Epidermal melanocyte (primary cell): ENCODE measurements at regions not wholly inside any gene's neighbourhood (a gene's known extent, or its start where the extent isn't known, plus 50 kb on each side); places are given as distances from the start of the nearest gene placed in this dataset.
"Not testable (repeated sequence)": the region's sequence is repeated elsewhere in the genome, so short reads cannot be mapped to it uniquely, and the experiment has no call there.

Experiments used
- DNase-seq: peaks from one replicate; pipeline ENCODE4 v3.0.0; 2011; ENCODE audit warnings: low spot score; ENCODE audit not compliant: insufficient read length

DNA sequence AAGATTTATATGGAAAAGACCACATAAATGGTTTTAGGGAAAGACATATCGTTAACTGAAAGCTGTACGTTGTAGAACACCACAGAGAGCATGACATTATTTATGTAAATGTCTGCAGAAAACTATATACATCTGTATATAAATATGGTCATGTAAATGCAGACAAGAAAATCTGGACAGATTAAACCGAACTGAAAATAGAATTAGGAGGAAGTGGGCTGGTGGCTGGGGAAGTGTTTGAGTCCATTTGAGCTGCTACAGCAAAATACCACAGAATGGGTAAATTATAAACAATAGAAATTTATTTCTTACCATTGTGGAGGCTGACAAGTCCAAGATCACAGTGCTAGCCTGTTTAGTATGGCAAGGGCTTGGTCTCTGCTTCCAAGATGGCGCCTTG, 56.3 kb upstream of the USP6NL start:
- no peak for DNase-seq

DNA sequence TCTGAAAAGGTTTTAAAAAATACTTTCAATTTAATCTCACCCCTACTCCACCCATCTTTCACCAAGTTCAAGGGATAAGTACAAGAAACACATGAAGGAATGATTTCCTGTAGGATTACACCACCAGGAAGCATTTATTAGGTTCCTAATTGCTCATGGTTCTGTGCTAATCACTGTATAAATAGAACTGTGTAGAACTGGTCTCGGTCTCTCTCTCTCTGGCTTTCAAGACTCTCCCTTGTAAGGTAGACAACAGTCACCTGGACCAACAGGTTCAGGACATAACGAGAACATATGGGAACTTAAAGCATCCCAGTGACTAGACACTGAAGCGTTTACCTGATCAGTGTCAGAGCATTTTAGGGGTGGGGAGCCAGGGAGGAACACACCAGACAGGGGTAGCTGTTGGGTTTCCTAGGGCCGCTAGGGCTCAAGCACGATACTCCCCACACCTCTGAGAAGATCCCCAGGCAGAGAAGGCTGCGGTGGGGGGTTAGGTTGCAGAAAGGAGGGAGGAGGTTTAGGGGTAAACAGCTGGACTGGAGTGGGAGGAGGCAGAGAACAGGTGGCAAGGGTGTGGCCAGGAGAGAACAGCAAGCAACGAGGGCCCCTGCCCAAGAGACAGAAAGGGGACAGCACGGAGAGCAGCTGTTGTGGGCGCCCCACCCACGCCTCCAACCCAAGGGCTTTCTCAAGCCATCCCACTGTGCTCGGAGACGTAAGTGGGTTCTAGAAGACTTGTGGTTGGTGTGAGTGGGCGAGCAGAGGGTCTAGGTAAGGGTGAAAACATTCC, 52.5 kb upstream of the USP6NL start:
- DNase-seq: no peak

DNA sequence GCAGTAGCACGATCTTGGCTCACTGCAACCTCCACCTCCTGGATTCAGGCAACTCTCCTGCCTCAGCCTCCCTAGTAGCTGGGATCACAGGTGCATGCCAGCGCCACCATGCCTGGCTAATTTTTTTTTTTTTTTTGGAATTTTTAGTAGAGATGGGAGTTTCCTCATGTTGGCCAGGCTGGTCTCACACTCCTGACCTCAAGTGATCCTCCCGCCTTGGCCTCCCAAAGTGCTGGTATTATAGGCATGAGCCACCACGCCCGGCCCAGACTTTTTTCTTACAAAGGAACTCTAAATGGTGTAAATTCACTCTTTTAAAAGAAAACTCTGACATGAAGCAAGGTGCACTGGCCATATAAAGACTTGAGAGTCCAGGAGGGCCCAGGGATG, 51.7 kb upstream of the USP6NL start:
- DNase-seq: not testable (repeated sequence)

DNA sequence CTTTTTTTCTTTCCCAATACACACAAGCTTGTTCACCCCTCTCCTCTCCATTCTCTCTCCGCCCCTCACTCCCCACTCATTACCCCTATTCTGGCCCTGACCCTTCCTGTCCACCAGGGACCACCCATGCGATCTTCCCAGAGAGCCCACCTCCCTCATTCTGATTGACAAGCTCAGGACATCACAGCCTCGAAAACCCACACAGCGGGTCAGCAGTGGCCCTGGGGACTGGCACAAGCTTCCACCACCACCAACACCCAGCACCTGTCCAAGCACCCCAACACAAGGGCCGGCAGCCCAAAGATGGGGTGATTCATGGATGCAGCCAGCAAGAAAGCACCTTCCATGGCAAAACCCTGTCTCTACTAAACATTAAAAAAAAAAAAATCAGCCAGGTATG, 50.0 kb upstream of the USP6NL start:
- DNase-seq: no peak
